Fibroblast of the aortic adventitia (primary cell): ENCODE measurements at regions not wholly inside any gene's neighbourhood (a gene's known extent, or its start where the extent isn't known, plus 50 kb on each side); places are given as distances from the start of the nearest gene placed in this dataset.

Source experiments
- DNase-seq: peaks from one replicate; pipeline ENCODE4 v3.0.0-alpha.2; 2010; ENCODE audit warnings: low read depth
- H3K4me3 ChIP-seq: 2 replicates; pipeline ENCODE4 v1.5.1; 2011; ENCODE audit warnings: low read depth, mild to moderate bottlenecking, control low read depth, low read length, moderate library complexity
- CTCF ChIP-seq: IDR thresholded peaks from 2 replicates; pipeline ENCODE4 v1.5.1; 2011; ENCODE audit warnings: mild to moderate bottlenecking, low read length, control low read depth, inconsistent platforms; ENCODE audit not compliant: insufficient read depth

- DNase-seq, result no peak
- no peak for TF ChIP-seq CTCF
- H3K4me3 ChIP-seq, result no peak overlapping the region
Measured at GRCh38 chr5:174482607-174483024, 241.8 kb upstream of the MSX2 start.

- no peak overlapping the region for H3K4me3 ChIP-seq
- no peak for DNase-seq
- TF ChIP-seq CTCF, result no peak
Measured at GRCh38 chr5:174483411-174483810, 241.0 kb upstream of the MSX2 start.

GRCh38 chr5:174489215-174489614 is 235.2 kb upstream of the MSX2 start:
- DNase-seq, result no peak
- TF ChIP-seq CTCF, result no peak
- no peak overlapping the region for H3K4me3 ChIP-seq

- no peak overlapping the region for H3K4me3 ChIP-seq
- DNase-seq, result no peak
- TF ChIP-seq CTCF, result no peak
Measured at GRCh38 chr5:174489920-174490597, 234.3 kb upstream of the MSX2 start.

GRCh38 chr5:174490728-174491127 is 233.7 kb upstream of the MSX2 start:
- no peak overlapping the region for H3K4me3 ChIP-seq
- no peak for TF ChIP-seq CTCF
- DNase-seq, result no peak

GRCh38 chr5:174491265-174491664 is 233.1 kb upstream of the MSX2 start:
- no peak for DNase-seq
- H3K4me3 ChIP-seq, result no peak overlapping the region
- no peak for TF ChIP-seq CTCF
